NCI-H2227 (cell line): ENCODE measurements at regions not wholly inside any gene's neighbourhood (a gene's known extent, or its start where the extent isn't known, plus 50 kb on each side); places are given as distances from the start of the nearest gene placed in this dataset.

ENCODE experiments used
- DNase-seq: peaks from one replicate; lab custom pipeline; 2025; ENCODE audit not compliant: unreplicated experiment; lab: John Stamatoyannopoulos, UW

- no peak for DNase-seq
These were observed 428.0 kb downstream of the DHX35 start for GRCh38 chr20:39390186-39390585.

GRCh38 chr20:39381595-39381994 is 419.5 kb downstream of the DHX35 start:
- DNase-seq, result no peak

- DNase-seq, result no peak
These were observed 416.6 kb downstream of the DHX35 start for GRCh38 chr20:39378776-39379175.

- DNase-seq, result peak; percentile 9
These were observed 414.6 kb downstream of the DHX35 start for GRCh38 chr20:39376788-39377187.

- DNase-seq, result no peak
These were observed 402.2 kb downstream of the DHX35 start for GRCh38 chr20:39364320-39364719.

GRCh38 chr20:39359981-39360620 is 398.0 kb downstream of the DHX35 start:
- DNase-seq, result no peak

GRCh38 chr20:39358052-39358451 is 395.9 kb downstream of the DHX35 start:
- DNase-seq, result no peak

GRCh38 chr20:39356908-39357307 is 394.8 kb downstream of the DHX35 start:
- DNase-seq, result no peak

- DNase-seq, result no peak
These were observed 387.1 kb downstream of the DHX35 start for GRCh38 chr20:39349240-39349639.

- no peak for DNase-seq
These were observed 385.5 kb downstream of the DHX35 start for GRCh38 chr20:39347626-39348025.

- DNase-seq, result no peak
These were observed 380.3 kb downstream of the DHX35 start for GRCh38 chr20:39342463-39342862.

- no peak for DNase-seq
These were observed 376.6 kb downstream of the DHX35 start for GRCh38 chr20:39338469-39339376.

GRCh38 chr20:39333211-39333610 is 371.1 kb downstream of the DHX35 start:
- DNase-seq, result no peak

GRCh38 chr20:39328347-39328746 is 366.2 kb downstream of the DHX35 start:
- no peak for DNase-seq

- DNase-seq, result no peak
These were observed 363.9 kb downstream of the DHX35 start for GRCh38 chr20:39326050-39326449.

GRCh38 chr20:39318911-39319310 is 356.8 kb downstream of the DHX35 start:
- DNase-seq, result peak; percentile 6

- no peak for DNase-seq
These were observed 350.5 kb downstream of the DHX35 start for GRCh38 chr20:39312676-39313075.

GRCh38 chr20:39311851-39312506 is 349.8 kb downstream of the DHX35 start:
- DNase-seq, result no peak

GRCh38 chr20:39310363-39310995 is 348.3 kb downstream of the DHX35 start:
- DNase-seq, result no peak

GRCh38 chr20:39309458-39309857 is 347.3 kb downstream of the DHX35 start:
- DNase-seq, result no peak

- no peak for DNase-seq
These were observed 340.2 kb downstream of the DHX35 start for GRCh38 chr20:39302312-39302711.
